Globus pallidus (tissue), 1 donor: ENCODE measurements at regions not wholly inside any gene's neighbourhood (a gene's known extent, or its start where the extent isn't known, plus 50 kb on each side); places are given as distances from the start of the nearest gene placed in this dataset.
"Not testable (repeated sequence)": the region's sequence is repeated elsewhere in the genome, so short reads cannot be mapped to it uniquely, and the experiment has no call there.

Source experiments
- DNase-seq: peaks from one replicate; pipeline ENCODE4 v3.0.0-alpha.2; 2015; ENCODE audit warnings: low spot score

- no peak for DNase-seq
These were observed 470.6 kb upstream of the GALNTL6 start for GRCh38 chr4:171342646-171343045.

- DNase-seq = no peak
These were observed 472.9 kb upstream of the GALNTL6 start for GRCh38 chr4:171340258-171340657.

- DNase-seq = no peak
These were observed 478.7 kb upstream of the GALNTL6 start for GRCh38 chr4:171334549-171334948.

GRCh38 chr4:171308661-171309060 is 504.5 kb upstream of the GALNTL6 start:
- DNase-seq = no peak

GRCh38 chr4:171298048-171298718 is 515.0 kb upstream of the GALNTL6 start:
- DNase-seq = not testable (repeated sequence)

GRCh38 chr4:171288816-171289432 is 524.3 kb upstream of the GALNTL6 start:
- DNase-seq = no peak

- no peak for DNase-seq
These were observed 531.8 kb upstream of the GALNTL6 start for GRCh38 chr4:171281359-171281758.

GRCh38 chr4:171279131-171279530 is 534.1 kb upstream of the GALNTL6 start:
- DNase-seq = no peak

- DNase-seq = no peak
These were observed 546.5 kb upstream of the GALNTL6 start for GRCh38 chr4:171266671-171267070.

GRCh38 chr4:171265190-171265818 is 547.9 kb upstream of the GALNTL6 start:
- no peak for DNase-seq

- no peak for DNase-seq
These were observed 557.0 kb upstream of the GALNTL6 start for GRCh38 chr4:171256223-171256622.

GRCh38 chr4:171246948-171247347 is 566.3 kb upstream of the GALNTL6 start:
- DNase-seq = no peak

GRCh38 chr4:171242831-171243230 is 570.4 kb upstream of the GALNTL6 start:
- DNase-seq = no peak

GRCh38 chr4:171239196-171239595 is 574.0 kb upstream of the GALNTL6 start:
- no peak for DNase-seq

GRCh38 chr4:171235521-171235920 is 577.7 kb upstream of the GALNTL6 start:
- no peak for DNase-seq

- DNase-seq = not testable (repeated sequence)
These were observed 583.9 kb upstream of the GALNTL6 start for GRCh38 chr4:171229354-171229753.

GRCh38 chr4:171221181-171221580 is 592.0 kb upstream of the GALNTL6 start:
- no peak for DNase-seq

GRCh38 chr4:171203425-171203824 is 609.8 kb upstream of the GALNTL6 start:
- no peak for DNase-seq

GRCh38 chr4:171202908-171203307 is 610.3 kb upstream of the GALNTL6 start:
- DNase-seq = no peak

- no peak for DNase-seq
These were observed 626.5 kb upstream of the GALNTL6 start for GRCh38 chr4:171186700-171187099.

- DNase-seq = no peak
These were observed 632.1 kb upstream of the GALNTL6 start for GRCh38 chr4:171181090-171181489.

- DNase-seq = no peak
These were observed 642.5 kb upstream of the GALNTL6 start for GRCh38 chr4:171170671-171171070.

GRCh38 chr4:171169396-171169795 is 643.8 kb upstream of the GALNTL6 start:
- DNase-seq = no peak
